Left ventricle myocardium inferior (tissue), 1 donor: ENCODE measurements at regions not wholly inside any gene's neighbourhood (a gene's known extent, or its start where the extent isn't known, plus 50 kb on each side); places are given as distances from the start of the nearest gene placed in this dataset.

Experiments
- DNase-seq: peaks from one replicate; pipeline ENCODE4 v3.0.0-alpha.2; 2020
- H3K27ac ChIP-seq: fragments of 200-600 bp; replicated peaks from 2 replicates; pipeline ENCODE4 v1.8.0; 2021
- H3K27me3 ChIP-seq: fragments of 200-600 bp; 2 replicates; pipeline ENCODE4 v1.8.0; 2021; ENCODE audit warnings: low read depth
- H3K36me3 ChIP-seq: fragments of 200-600 bp; 2 replicates; pipeline ENCODE4 v1.8.0; 2021
- H3K4me1 ChIP-seq: fragments of 200-600 bp; 2 replicates; pipeline ENCODE4 v1.8.0; 2021
- H3K4me3 ChIP-seq: fragments of 200-600 bp; 2 replicates; pipeline ENCODE4 v1.8.0; 2021; ENCODE audit warnings: mild to moderate bottlenecking, moderate library complexity
- H3K9me3 ChIP-seq: fragments of 200-600 bp; replicated peaks from 2 replicates; pipeline ENCODE4 v1.8.0; 2021
- CTCF ChIP-seq: fragments of 200-600 bp; IDR thresholded peaks from 2 replicates; pipeline ENCODE4 v1.8.0; 2021; ENCODE audit warnings: antibody characterized with exemption, mild to moderate bottlenecking, borderline replicate concordance
- intact Hi-C: fragments of 100-400 bp; cut with micrococcal nuclease; formaldehyde crosslinking; loops from one replicate; pipeline ENCODE4 v1.11.0; 2022
- donor health status: DM: no; HTN: yes; CAD: no; lungs with severe emphysema.

DNA sequence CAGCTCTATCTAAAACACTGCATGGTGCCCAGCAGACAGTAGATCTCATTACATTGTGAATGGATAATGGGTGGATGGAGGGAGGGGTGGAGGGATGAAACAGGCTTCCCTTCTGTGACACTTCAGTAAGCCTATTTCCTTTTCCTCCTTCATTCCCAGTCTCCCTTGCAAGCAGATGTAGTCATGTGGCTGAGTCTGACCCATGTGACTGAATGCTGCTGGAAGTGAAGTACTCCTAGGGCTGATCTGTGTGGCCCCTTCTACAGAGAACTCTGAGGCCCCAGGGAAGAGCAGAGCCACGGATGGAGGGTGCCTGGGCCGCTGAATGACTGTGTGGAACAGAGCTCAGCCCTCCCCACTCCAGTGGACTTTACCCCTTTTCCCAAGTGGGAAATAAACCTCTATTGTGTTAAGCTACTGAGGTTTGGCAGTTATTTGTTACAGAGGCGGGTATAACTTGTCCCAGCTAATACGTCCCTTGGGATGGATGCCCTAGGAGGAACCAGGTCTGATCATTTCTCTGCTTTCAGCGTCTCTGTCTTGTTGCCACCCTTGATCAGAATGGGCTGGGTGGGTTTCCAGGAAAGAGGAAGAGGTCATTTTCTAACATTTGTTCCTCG, 176.1 kb upstream of the MVB12B start:
- H3K27ac ChIP-seq, result no peak overlapping the region
- H3K4me3 ChIP-seq, result no peak overlapping the region
- H3K9me3 ChIP-seq, result no peaks in the 10 kb centered on the region
- intact Hi-C loops, result no loop called here
- DNase-seq, result no peak
- peaks cover 25% of the 10 kb centered on the region for H3K27me3 ChIP-seq
- no peaks in the 10 kb centered on the region for H3K36me3 ChIP-seq
- no peak for TF ChIP-seq CTCF
- H3K4me1 ChIP-seq, result peaks cover 10% of the 10 kb centered on the region

- H3K27me3 ChIP-seq, result peaks cover 18% of the 10 kb centered on the region
- H3K27ac ChIP-seq, result no peak overlapping the region
- H3K36me3 ChIP-seq, result no peaks in the 10 kb centered on the region
- intact Hi-C loops, result no loop called here
- H3K4me3 ChIP-seq, result no peak overlapping the region
- TF ChIP-seq CTCF, result no peak
- peaks cover 3% of the 10 kb centered on the region for H3K4me1 ChIP-seq
- no peaks in the 10 kb centered on the region for H3K9me3 ChIP-seq
- DNase-seq, result no peak
These were observed 175.5 kb upstream of the MVB12B start for GRCh38 chr9:126151031-126151685.

DNA sequence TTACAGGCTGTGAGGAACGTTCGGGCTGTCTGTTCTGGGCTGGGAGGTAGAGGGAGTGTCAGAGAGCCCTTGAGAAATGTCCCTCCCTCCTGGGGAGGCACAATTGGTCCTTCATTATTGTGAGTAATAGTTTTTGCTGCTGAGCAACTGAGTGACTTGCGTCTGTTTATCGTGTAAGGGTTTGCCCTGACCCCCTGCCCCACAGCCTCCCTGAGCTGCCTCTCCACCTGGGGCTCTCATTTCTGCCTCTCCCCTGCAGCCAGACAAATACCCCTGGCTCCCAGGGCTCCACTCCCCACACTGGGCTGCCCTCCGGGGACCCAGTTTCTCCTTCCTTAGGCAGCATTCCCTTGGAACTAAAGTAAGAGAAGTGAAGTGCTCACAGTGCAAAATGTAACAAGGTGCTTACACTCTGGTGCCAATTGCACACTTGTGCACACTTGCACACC, 174.9 kb upstream of the MVB12B start:
- Histone ChIP-seq H3K27me3 (peaks cover 15% of the 10 kb centered on the region), H3K27ac (no peak overlapping the region), H3K36me3 (no peaks in the 10 kb centered on the region), H3K9me3 (no peaks in the 10 kb centered on the region), H3K4me3 (no peak overlapping the region), H3K4me1 (no peaks in the 10 kb centered on the region)
- no peak for DNase-seq
- intact Hi-C loops, result no loop called here
- TF ChIP-seq CTCF, result no peak

DNA sequence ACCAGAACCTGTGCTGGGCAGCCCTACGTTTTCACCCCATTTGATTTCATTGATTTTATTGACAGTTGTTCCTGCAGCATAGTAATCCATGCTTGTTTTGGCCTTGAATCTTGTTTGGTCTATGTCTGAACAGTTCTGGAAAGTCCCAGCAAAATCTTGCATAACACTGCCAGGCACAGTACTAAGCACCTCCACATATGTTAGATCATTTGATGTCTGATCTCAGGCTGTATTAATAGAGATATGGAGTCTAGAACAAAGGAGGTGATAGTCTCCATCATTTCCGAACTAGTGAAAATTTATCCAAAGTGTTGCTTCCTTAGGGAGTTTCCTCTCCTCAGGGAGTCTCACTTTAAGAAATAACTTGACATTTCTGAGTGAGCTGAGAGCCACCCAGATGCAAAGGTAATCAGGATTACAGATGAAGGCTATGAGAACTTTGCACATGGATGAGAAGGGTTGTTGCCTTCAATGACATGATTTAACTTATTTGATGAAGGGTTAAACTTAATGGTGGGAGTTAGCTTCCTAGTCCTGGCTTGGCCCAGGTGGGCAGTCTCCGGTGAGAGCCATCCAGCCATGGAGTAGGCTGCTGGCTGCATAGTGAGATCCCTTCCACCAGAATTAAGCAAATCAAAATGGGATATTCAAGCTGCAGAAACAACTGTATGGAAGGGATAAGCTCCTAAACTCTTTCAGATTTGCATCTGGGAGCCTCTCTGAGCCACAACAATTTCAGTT, 173.8 kb upstream of the MVB12B start:
- no peak for TF ChIP-seq CTCF
- H3K36me3 ChIP-seq, result no peaks in the 10 kb centered on the region
- no peak overlapping the region for H3K4me3 ChIP-seq
- intact Hi-C loops, result no loop called here
- H3K4me1 ChIP-seq, result no peaks in the 10 kb centered on the region
- no peak overlapping the region for H3K27ac ChIP-seq
- peaks cover 17% of the 10 kb centered on the region for H3K27me3 ChIP-seq
- no peak for DNase-seq
- H3K9me3 ChIP-seq, result no peaks in the 10 kb centered on the region

DNA sequence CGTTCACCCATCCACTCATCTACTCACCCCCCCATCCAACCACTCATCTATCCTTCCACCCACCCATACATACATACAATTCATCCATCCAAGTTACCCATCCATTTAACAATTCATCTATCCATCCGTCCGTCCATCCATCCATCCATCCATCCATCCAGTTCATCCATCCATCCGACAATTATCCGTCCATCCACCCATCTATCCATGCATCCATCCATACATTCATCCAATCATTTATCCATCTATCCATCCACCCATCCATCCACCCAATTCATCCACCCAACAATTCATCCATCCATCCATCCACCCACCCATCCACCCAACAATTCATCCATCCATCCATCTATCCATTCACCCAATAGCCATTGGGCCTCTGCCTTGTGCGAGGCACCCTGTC, 173.2 kb upstream of the MVB12B start:
- H3K4me3 ChIP-seq, result no peak overlapping the region
- no peak overlapping the region for H3K27ac ChIP-seq
- TF ChIP-seq CTCF, result no peak
- H3K27me3 ChIP-seq, result peaks cover 23% of the 10 kb centered on the region
- no peaks in the 10 kb centered on the region for H3K9me3 ChIP-seq
- H3K4me1 ChIP-seq, result no peaks in the 10 kb centered on the region
- DNase-seq, result no peak
- no peaks in the 10 kb centered on the region for H3K36me3 ChIP-seq
- intact Hi-C loops, result no loop called here
